SKM-1 (cell line): ENCODE measurements at regions not wholly inside any gene's neighbourhood (a gene's known extent, or its start where the extent isn't known, plus 50 kb on each side); places are given as distances from the start of the nearest gene placed in this dataset.
"Not testable (repeated sequence)": the region's sequence is repeated elsewhere in the genome, so short reads cannot be mapped to it uniquely, and the experiment has no call there.

Source experiments
- DNase-seq: peaks from one replicate; lab custom pipeline; 2025; ENCODE audit not compliant: unreplicated experiment; lab: John Stamatoyannopoulos, UW

GRCh38 chr20:40286975-40287531, 402.0 kb downstream of the MAFB start:
- no peak for DNase-seq

- no peak for DNase-seq
Observed at GRCh38 chr20:40284611-40285010, 404.4 kb downstream of the MAFB start.

DNA sequence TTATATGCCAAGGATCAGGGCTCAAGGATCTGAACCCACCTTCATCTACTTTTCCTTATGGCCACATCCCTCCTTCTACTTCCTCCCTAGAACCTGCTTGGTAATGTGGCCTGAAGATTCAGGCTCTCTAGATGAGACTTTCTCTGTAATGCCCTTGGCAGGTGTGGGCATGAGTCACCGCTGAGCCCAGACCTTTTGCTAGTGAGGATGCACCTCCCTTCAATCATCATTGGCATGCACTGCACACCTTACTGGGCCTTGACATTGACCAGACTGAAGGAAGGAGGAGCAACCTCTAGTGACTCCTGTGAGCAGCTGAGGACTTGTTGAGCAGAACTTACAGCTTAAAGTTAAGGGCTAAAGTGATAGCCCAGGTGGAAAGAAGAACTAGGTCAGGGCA, 405.3 kb downstream of the MAFB start:
- no peak for DNase-seq

DNA sequence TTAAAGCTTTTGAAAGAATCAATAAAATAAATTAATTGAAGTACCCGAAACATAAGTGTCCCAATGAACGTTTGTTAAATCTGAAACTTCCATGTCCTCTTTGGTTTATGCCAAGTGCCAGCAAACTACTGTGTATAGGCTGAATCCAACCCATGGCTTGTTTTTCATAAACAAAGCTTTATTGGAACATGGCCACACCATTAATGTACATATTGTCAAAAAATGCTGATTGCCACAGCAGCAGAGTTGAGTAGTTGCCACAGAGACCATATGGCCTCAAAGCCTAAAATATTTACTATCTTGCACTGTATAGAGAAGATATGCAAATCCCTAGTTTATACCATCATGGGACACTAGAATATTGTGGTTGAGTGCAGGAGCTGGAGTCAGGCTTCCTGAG, 406.1 kb downstream of the MAFB start:
- no peak for DNase-seq

GRCh38 chr20:40282541-40282940, 406.5 kb downstream of the MAFB start:
- DNase-seq = no peak

GRCh38 chr20:40280616-40281015, 408.4 kb downstream of the MAFB start:
- no peak for DNase-seq

GRCh38 chr20:40279390-40279789, 409.6 kb downstream of the MAFB start:
- DNase-seq = peak; percentile 16

- DNase-seq = no peak
Observed at GRCh38 chr20:40278673-40279072, 410.4 kb downstream of the MAFB start.

DNA sequence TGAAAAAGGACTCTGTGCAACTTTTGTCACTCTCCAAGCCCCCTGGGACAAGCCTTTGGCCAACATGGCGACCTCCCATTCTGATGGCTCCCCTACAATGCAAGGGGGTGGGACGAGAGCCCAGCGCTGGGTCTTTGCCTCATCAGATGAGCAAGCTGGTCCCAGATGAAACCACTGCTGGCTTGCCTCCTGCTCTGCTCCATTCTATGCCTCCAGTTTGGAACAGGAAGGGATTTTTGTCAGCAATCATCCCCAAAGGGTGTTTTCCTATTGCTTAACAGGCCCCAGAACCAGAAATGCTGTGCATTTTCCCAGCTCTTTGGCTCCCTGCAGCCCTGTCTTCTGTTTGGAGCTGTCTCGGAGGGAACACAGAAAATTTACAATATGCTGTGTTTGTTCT, 412.7 kb downstream of the MAFB start:
- no peak for DNase-seq

- DNase-seq = no peak
Observed at GRCh38 chr20:40275738-40276137, 413.3 kb downstream of the MAFB start.

- no peak for DNase-seq
Observed at GRCh38 chr20:40274912-40275533, 414.0 kb downstream of the MAFB start.

DNA sequence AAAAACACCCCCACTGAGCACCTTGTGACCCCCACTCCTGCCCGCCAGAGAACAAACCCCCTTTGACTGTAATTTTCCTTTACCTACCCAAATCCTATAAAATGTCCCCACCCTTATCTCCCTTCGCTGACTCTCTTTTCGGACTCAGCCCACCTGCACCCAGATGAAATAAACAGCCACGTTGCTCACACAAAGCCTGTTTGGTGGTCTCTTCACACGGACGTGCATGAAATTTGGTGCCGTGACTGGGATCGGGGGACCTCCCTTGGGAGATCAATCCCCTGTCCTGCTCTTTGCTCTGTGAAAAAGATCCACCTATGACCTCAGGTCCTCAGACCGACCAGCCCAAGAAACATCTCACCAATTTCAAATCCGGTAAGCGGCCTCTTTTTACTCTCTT, 419.8 kb downstream of the MAFB start:
- not testable (repeated sequence) for DNase-seq

DNA sequence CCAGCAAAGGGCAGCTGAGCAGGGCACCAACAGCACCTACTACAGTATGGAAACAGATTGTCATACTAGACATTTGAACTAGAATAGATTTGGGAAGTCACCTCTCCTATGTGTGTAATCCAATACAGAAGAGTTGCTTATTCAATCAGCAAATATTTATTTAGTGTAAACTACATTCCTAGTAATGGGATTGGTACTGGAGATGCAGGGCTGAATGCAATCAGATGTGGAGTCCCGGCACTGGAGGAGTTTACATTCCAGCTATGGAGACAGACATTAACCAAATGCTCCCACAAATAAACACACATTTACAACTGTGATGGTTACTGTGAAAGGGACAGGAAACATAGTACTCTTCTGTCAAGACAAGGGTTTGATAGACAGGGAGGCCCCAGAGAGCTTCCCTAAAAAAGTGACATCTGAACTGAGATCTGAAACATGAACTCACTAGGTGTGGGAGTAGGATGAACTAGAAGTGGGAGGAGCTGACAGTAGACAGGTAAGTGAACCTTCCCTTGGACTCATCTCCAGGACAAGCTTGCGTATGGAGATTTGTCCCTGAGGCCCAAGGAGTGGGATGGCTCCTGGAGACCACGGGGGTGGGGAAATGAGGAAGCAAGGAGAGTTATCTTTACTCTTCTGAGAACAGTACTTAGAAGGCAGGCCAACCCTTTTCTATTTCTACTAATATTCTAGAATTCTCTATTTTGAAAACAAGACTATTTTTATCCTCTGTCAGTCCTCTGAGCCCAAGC, 420.5 kb downstream of the MAFB start:
- no peak for DNase-seq

- no peak for DNase-seq
Observed at GRCh38 chr20:40265825-40266533, 423.1 kb downstream of the MAFB start.

- DNase-seq = no peak
Observed at GRCh38 chr20:40262219-40262618, 426.8 kb downstream of the MAFB start.

GRCh38 chr20:40258931-40259330, 430.1 kb downstream of the MAFB start:
- no peak for DNase-seq

DNA sequence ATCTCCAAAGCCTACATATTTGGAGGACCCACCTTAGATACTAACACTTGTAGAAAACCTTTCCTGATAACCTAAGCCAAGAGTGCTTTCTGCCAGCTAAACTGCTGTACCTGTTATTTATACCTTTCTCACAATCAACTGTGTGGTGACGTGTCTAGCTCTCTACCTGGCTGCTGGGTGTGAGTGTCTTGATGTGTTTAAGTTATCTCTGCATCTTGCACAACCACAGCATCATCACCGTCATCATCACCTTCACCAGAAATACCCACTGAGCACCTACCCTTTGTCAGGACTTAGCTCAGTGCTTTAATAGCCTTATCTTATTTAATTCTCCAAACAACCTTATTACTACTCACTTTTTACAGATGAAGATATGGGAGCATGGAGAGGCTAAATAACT, 431.3 kb downstream of the MAFB start:
- DNase-seq = no peak

- DNase-seq = no peak
Observed at GRCh38 chr20:40255365-40255764, 433.7 kb downstream of the MAFB start.

DNA sequence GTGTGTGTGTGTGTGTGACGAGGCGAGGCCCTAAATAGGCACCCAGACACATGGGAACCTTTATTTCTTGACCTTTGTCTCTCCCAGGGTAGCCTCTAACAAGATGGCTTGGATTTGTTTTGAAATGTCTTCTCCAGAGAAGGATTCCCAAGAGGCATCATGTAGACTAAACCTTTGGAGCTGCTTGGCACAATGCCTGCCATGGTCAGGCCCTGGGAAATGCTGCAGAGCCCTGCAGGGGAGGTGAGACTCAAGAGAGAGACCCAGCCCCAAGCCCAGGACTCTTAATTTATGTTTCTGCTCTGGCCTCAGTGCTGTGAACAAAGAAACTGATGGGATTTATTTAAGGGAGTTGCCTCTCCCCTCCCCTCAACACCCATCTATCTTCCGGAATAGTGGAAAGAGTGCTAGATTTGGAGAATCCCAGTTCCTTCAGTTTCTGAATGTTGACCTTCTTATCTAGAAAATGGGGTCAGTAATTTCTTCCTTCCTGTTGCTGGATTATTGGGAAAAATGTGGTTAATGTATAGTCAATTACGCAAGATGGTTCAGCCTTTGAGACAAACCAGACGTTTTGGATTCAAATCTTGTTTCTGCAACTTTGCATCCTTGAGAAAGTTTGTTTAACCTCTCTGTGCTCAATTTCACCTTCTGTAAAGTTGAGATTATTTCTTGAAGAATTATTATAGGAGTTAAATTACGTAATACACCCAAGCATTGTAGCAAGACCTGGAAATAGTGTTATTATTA, 434.8 kb downstream of the MAFB start:
- no peak for DNase-seq

- no peak for DNase-seq
Observed at GRCh38 chr20:40251284-40251932, 437.6 kb downstream of the MAFB start.

- DNase-seq = no peak
Observed at GRCh38 chr20:40249805-40250204, 439.2 kb downstream of the MAFB start.
